Memory B cell (primary cell): ENCODE measurements at regions not wholly inside any gene's neighbourhood (a gene's known extent, or its start where the extent isn't known, plus 50 kb on each side); places are given as distances from the start of the nearest gene placed in this dataset.

ENCODE experiments used
- ATAC-seq: fragments of 150-1000 bp; cut with Tn5 transposase; 2 replicates; pipeline ENCODE4 v1.10.0; 2021; ENCODE audit warnings: low read depth, mild to moderate bottlenecking, moderate library complexity
- DNase-seq, 2 donors: peaks; one replicate each; pipeline ENCODE4 v3.0.0; 2022; ENCODE audit warnings: low spot score in 2 of 2
- H3K27ac Mint-ChIP-seq: one replicate; pipeline ENCODE4 v1.8.0; 2022; ENCODE audit warnings: mild to moderate bottlenecking, moderate library complexity, mixed read lengths
- H3K27me3 Mint-ChIP-seq: one replicate; pipeline ENCODE4 v1.8.0; 2022; ENCODE audit warnings: mixed read lengths
- H3K36me3 Mint-ChIP-seq: one replicate; pipeline ENCODE4 v1.8.0; 2022; ENCODE audit warnings: mild to moderate bottlenecking, mixed read lengths
- H3K4me1 Mint-ChIP-seq: one replicate; pipeline ENCODE4 v1.8.0; 2022; ENCODE audit warnings: mixed read lengths
- H3K4me3 Mint-ChIP-seq: one replicate; pipeline ENCODE4 v1.8.0; 2022; ENCODE audit warnings: mild to moderate bottlenecking, moderate library complexity, mixed read lengths
- H3K9me3 Mint-ChIP-seq: one replicate; pipeline ENCODE4 v1.8.0; 2022; ENCODE audit warnings: mixed read lengths

- ATAC-seq: no peak
- H3K27me3 Mint-ChIP-seq: peaks cover 9% of the 10 kb centered on the region
- no peak for DNase-seq
- peaks cover 9% of the 10 kb centered on the region for H3K9me3 Mint-ChIP-seq
- H3K27ac Mint-ChIP-seq: no peak overlapping the region
- no peaks in the 10 kb centered on the region for H3K36me3 Mint-ChIP-seq
- no peak overlapping the region for H3K4me3 Mint-ChIP-seq
- no peaks in the 10 kb centered on the region for H3K4me1 Mint-ChIP-seq
Observed at GRCh38 chr9:120175031-120175430, 404.9 kb downstream of the CDK5RAP2 start.

GRCh38 chr9:120161776-120162175 lies 418.2 kb downstream of the CDK5RAP2 start:
- peaks cover 4% of the 10 kb centered on the region for H3K9me3 Mint-ChIP-seq
- H3K27ac Mint-ChIP-seq: no peak overlapping the region
- DNase-seq: no peak
- no peaks in the 10 kb centered on the region for H3K4me1 Mint-ChIP-seq
- H3K27me3 Mint-ChIP-seq: peaks cover 4% of the 10 kb centered on the region
- no peak for ATAC-seq
- H3K4me3 Mint-ChIP-seq: no peak overlapping the region
- no peaks in the 10 kb centered on the region for H3K36me3 Mint-ChIP-seq

- DNase-seq (no peak), ATAC-seq (no peak)
- H3K4me1 Mint-ChIP-seq: no peaks in the 10 kb centered on the region
- H3K27me3 Mint-ChIP-seq: peaks cover 10% of the 10 kb centered on the region
- H3K36me3 Mint-ChIP-seq: no peaks in the 10 kb centered on the region
- H3K4me3 Mint-ChIP-seq: no peak overlapping the region
- no peak overlapping the region for H3K27ac Mint-ChIP-seq
- H3K9me3 Mint-ChIP-seq: peaks cover 8% of the 10 kb centered on the region
Observed at GRCh38 chr9:120158221-120158620, 421.7 kb downstream of the CDK5RAP2 start.

- Mint-ChIP-seq H3K36me3 (no peaks in the 10 kb centered on the region), H3K27ac (no peak overlapping the region), H3K27me3 (peaks cover 8% of the 10 kb centered on the region), H3K4me3 (no peak overlapping the region), H3K9me3 (peaks cover 8% of the 10 kb centered on the region), H3K4me1 (no peaks in the 10 kb centered on the region)
- ATAC-seq (no peak), DNase-seq (no peak)
Observed at GRCh38 chr9:120156376-120156775, 423.6 kb downstream of the CDK5RAP2 start.

- DNase-seq: no peak
- Mint-ChIP-seq H3K27me3 (peaks cover 5% of the 10 kb centered on the region), H3K27ac (no peak overlapping the region), H3K36me3 (no peaks in the 10 kb centered on the region), H3K4me3 (no peak overlapping the region), H3K9me3 (peaks cover 4% of the 10 kb centered on the region), H3K4me1 (no peaks in the 10 kb centered on the region)
- ATAC-seq: no peak
Observed at GRCh38 chr9:120153258-120153657, 426.7 kb downstream of the CDK5RAP2 start.

- no peaks in the 10 kb centered on the region for H3K4me1 Mint-ChIP-seq
- peaks cover 7% of the 10 kb centered on the region for H3K27me3 Mint-ChIP-seq
- DNase-seq: no peak
- H3K4me3 Mint-ChIP-seq: no peak overlapping the region
- no peaks in the 10 kb centered on the region for H3K36me3 Mint-ChIP-seq
- peaks cover 4% of the 10 kb centered on the region for H3K9me3 Mint-ChIP-seq
- H3K27ac Mint-ChIP-seq: no peak overlapping the region
- ATAC-seq: no peak
Observed at GRCh38 chr9:120152295-120152694, 427.7 kb downstream of the CDK5RAP2 start.

- no peaks in the 10 kb centered on the region for H3K36me3 Mint-ChIP-seq
- no peak overlapping the region for H3K27ac Mint-ChIP-seq
- no peaks in the 10 kb centered on the region for H3K4me1 Mint-ChIP-seq
Observed at GRCh38 chr9:120151806-120152205, 428.2 kb downstream of the CDK5RAP2 start.

GRCh38 chr9:120151149-120151548 lies 428.8 kb downstream of the CDK5RAP2 start:
- DNase-seq (no peak), ATAC-seq (no peak)
- Mint-ChIP-seq H3K27me3 (peaks cover 10% of the 10 kb centered on the region), H3K9me3 (peaks cover 4% of the 10 kb centered on the region), H3K27ac (no peak overlapping the region), H3K4me1 (no peaks in the 10 kb centered on the region), H3K36me3 (no peaks in the 10 kb centered on the region), H3K4me3 (no peak overlapping the region)

More at GRCh38 chr9:120151806-120152205, 428.2 kb downstream of the CDK5RAP2 start:
- peaks cover 4% of the 10 kb centered on the region for H3K9me3 Mint-ChIP-seq
- DNase-seq (no peak), ATAC-seq (no peak)
- peaks cover 10% of the 10 kb centered on the region for H3K27me3 Mint-ChIP-seq
- no peak overlapping the region for H3K4me3 Mint-ChIP-seq

- peaks cover 7% of the 10 kb centered on the region for H3K9me3 Mint-ChIP-seq
- H3K27me3 Mint-ChIP-seq: no peaks in the 10 kb centered on the region
- no peak for DNase-seq
- no peak for ATAC-seq
- H3K4me1 Mint-ChIP-seq: no peaks in the 10 kb centered on the region
- H3K27ac Mint-ChIP-seq: no peak overlapping the region
- H3K4me3 Mint-ChIP-seq: no peak overlapping the region
- no peaks in the 10 kb centered on the region for H3K36me3 Mint-ChIP-seq
Observed at GRCh38 chr9:120138955-120139354, 441.0 kb downstream of the CDK5RAP2 start.

GRCh38 chr9:120137186-120137840 lies 442.7 kb downstream of the CDK5RAP2 start:
- Mint-ChIP-seq H3K4me1 (no peaks in the 10 kb centered on the region), H3K4me3 (no peak overlapping the region), H3K27me3 (no peaks in the 10 kb centered on the region), H3K9me3 (peaks cover 10% of the 10 kb centered on the region), H3K36me3 (no peaks in the 10 kb centered on the region), H3K27ac (no peak overlapping the region)
- no peak for ATAC-seq
- DNase-seq: no peak

- Mint-ChIP-seq H3K27me3 (no peaks in the 10 kb centered on the region), H3K4me3 (no peak overlapping the region), H3K9me3 (peaks cover 10% of the 10 kb centered on the region), H3K4me1 (no peaks in the 10 kb centered on the region), H3K36me3 (no peaks in the 10 kb centered on the region), H3K27ac (no peak overlapping the region)
- no peak for DNase-seq
- no peak for ATAC-seq
Observed at GRCh38 chr9:120136696-120137095, 443.3 kb downstream of the CDK5RAP2 start.

- Mint-ChIP-seq H3K4me1 (no peaks in the 10 kb centered on the region), H3K27me3 (peaks cover 5% of the 10 kb centered on the region), H3K27ac (no peak overlapping the region), H3K9me3 (peaks cover 8% of the 10 kb centered on the region), H3K4me3 (no peak overlapping the region), H3K36me3 (no peaks in the 10 kb centered on the region)
- no peak for DNase-seq
- no peak for ATAC-seq
Observed at GRCh38 chr9:120117081-120117480, 462.9 kb downstream of the CDK5RAP2 start.

GRCh38 chr9:120110520-120110919 lies 469.4 kb downstream of the CDK5RAP2 start:
- no peaks in the 10 kb centered on the region for H3K9me3 Mint-ChIP-seq
- no peak overlapping the region for H3K27ac Mint-ChIP-seq
- no peak overlapping the region for H3K4me3 Mint-ChIP-seq
- no peak for DNase-seq
- no peak for ATAC-seq
- no peaks in the 10 kb centered on the region for H3K4me1 Mint-ChIP-seq
- peaks cover 1% of the 10 kb centered on the region for H3K27me3 Mint-ChIP-seq
- H3K36me3 Mint-ChIP-seq: no peaks in the 10 kb centered on the region

- Mint-ChIP-seq H3K9me3 (no peaks in the 10 kb centered on the region), H3K4me1 (no peaks in the 10 kb centered on the region), H3K36me3 (no peaks in the 10 kb centered on the region), H3K27me3 (peaks cover 3% of the 10 kb centered on the region), H3K27ac (no peak overlapping the region), H3K4me3 (no peak overlapping the region)
- no peak for ATAC-seq
- no peak for DNase-seq
Observed at GRCh38 chr9:120109242-120109641, 470.7 kb downstream of the CDK5RAP2 start.

GRCh38 chr9:120107138-120107537 lies 472.8 kb downstream of the CDK5RAP2 start:
- Mint-ChIP-seq H3K27me3 (peaks cover 7% of the 10 kb centered on the region), H3K4me3 (no peak overlapping the region), H3K4me1 (no peaks in the 10 kb centered on the region), H3K36me3 (no peaks in the 10 kb centered on the region), H3K9me3 (no peaks in the 10 kb centered on the region), H3K27ac (no peak overlapping the region)
- ATAC-seq (no peak), DNase-seq (no peak)
